ENCODE measurements at regions not wholly inside any gene's neighbourhood (a gene's known extent, or its start where the extent isn't known, plus 50 kb on each side); places are given as distances from the start of the nearest gene placed in this dataset.

- TF ChIP-seq IRF4 (IDR thresholded peaks at IDR 0.05; ENCODE audit: low read depth, low read length): no peak
- no peak for TF ChIP-seq TCF12 (IDR thresholded peaks at IDR 0.05; ENCODE audit: low read depth, low read length)
- no peak for TF ChIP-seq MEF2B (IDR thresholded peaks at IDR 0.05; ENCODE audit: partially characterized antibody, poor library complexity, severe bottlenecking)
- no peak for TF ChIP-seq LARP7 (IDR thresholded peaks at IDR 0.05)
- no peak for TF ChIP-seq BACH1 (IDR thresholded peaks at IDR 0.05; ENCODE audit: borderline replicate concordance)
- no peak for TF ChIP-seq ZNF622 (IDR thresholded peaks at IDR 0.05)
- TF ChIP-seq, protein P1, sequence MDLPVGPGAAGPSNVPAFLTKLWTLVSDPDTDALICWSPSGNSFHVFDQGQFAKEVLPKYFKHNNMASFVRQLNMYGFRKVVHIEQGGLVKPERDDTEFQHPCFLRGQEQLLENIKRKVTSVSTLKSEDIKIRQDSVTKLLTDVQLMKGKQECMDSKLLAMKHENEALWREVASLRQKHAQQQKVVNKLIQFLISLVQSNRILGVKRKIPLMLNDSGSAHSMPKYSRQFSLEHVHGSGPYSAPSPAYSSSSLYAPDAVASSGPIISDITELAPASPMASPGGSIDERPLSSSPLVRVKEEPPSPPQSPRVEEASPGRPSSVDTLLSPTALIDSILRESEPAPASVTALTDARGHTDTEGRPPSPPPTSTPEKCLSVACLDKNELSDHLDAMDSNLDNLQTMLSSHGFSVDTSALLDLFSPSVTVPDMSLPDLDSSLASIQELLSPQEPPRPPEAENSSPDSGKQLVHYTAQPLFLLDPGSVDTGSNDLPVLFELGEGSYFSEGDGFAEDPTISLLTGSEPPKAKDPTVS (IDR thresholded peaks at IDR 0.05; ENCODE audit: low read depth, low read length): no peak
- TF ChIP-seq PAX8 (IDR thresholded peaks at IDR 0.05): no peak
- TF ChIP-seq ZNF207 (IDR thresholded peaks at IDR 0.05; ENCODE audit: borderline replicate concordance): no peak
- no peak for TF ChIP-seq ZNF687 (IDR thresholded peaks at IDR 0.05)
- TF ChIP-seq SMC3 (IDR thresholded peaks at IDR 0.05; ENCODE audit: borderline replicate concordance, low read length): no peak
- no peak for TF ChIP-seq TAF1 (IDR thresholded peaks at IDR 0.05; ENCODE audit: borderline replicate concordance, low read depth, low read length)
- TF ChIP-seq, protein P2, sequence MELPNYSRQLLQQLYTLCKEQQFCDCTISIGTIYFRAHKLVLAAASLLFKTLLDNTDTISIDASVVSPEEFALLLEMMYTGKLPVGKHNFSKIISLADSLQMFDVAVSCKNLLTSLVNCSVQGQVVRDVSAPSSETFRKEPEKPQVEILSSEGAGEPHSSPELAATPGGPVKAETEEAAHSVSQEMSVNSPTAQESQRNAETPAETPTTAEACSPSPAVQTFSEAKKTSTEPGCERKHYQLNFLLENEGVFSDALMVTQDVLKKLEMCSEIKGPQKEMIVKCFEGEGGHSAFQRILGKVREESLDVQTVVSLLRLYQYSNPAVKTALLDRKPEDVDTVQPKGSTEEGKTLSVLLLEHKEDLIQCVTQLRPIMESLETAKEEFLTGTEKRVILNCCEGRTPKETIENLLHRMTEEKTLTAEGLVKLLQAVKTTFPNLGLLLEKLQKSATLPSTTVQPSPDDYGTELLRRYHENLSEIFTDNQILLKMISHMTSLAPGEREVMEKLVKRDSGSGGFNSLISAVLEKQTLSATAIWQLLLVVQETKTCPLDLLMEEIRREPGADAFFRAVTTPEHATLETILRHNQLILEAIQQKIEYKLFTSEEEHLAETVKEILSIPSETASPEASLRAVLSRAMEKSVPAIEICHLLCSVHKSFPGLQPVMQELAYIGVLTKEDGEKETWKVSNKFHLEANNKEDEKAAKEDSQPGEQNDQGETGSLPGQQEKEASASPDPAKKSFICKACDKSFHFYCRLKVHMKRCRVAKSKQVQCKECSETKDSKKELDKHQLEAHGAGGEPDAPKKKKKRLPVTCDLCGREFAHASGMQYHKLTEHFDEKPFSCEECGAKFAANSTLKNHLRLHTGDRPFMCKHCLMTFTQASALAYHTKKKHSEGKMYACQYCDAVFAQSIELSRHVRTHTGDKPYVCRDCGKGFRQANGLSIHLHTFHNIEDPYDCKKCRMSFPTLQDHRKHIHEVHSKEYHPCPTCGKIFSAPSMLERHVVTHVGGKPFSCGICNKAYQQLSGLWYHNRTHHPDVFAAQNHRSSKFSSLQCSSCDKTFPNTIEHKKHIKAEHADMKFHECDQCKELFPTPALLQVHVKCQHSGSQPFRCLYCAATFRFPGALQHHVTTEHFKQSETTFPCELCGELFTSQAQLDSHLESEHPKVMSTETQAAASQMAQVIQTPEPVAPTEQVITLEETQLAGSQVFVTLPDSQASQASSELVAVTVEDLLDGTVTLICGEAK (IDR thresholded peaks at IDR 0.05; ENCODE audit: borderline replicate concordance): no peak
- no peak for ATAC-seq
- Histone ChIP-seq H3K4me2 (ENCODE audit: control insufficient read depth, insufficient read depth) (no peak overlapping the region), H3K79me2 (ENCODE audit: control insufficient read depth, insufficient read depth, low read length) (no peaks in the 10 kb centered on the region), H3K27me3 (replicated peaks in 1 of 2; ENCODE audit: control insufficient read depth in 2 of 2, insufficient read depth in 2 of 2, low read length in 1 of 2) (no peaks in the 10 kb centered on the region), H3K36me3 (ENCODE audit: control insufficient read depth in 2 of 2, insufficient read depth in 2 of 2, low read length in 1 of 2) (no peaks in the 10 kb centered on the region), H3K4me3 (no peak overlapping the region), H3K4me1 (ENCODE audit: control insufficient read depth, insufficient read depth, low read length) (no peaks in the 10 kb centered on the region), H4K20me1 (ENCODE audit: control insufficient read depth, insufficient read depth) (no peaks in the 10 kb centered on the region), H2AFZ (ENCODE audit: control insufficient read depth, low read depth, low read length) (no peak overlapping the region), H3K9ac (ENCODE audit: control insufficient read depth, insufficient read depth, low read length) (no peak overlapping the region), H3K9me3 (replicated peaks; ENCODE audit: control insufficient read depth, insufficient read depth, low read length) (no peaks in the 10 kb centered on the region), H3K27ac (ENCODE audit: control insufficient read depth, insufficient read depth) (no peak overlapping the region)
- POLR2A ChIA-PET: no interaction called here
- SMC1A ChIA-PET (ENCODE audit: uncharacterized antibody, unreplicated experiment): no interaction called here
- RAD21 ChIA-PET (ENCODE audit: unreplicated experiment): no interaction called here
- BruUV-seq (replicated peaks): no TSS peak
- WGBS (ENCODE audit: insufficient coverage, insufficient replicate concordance, low lambda C conversion rate, missing lambda C conversion rate): 0% methylated on average over 1 of the region's 1 CpG
- CTCF ChIA-PET: no interaction called here
- intact Hi-C loops (cut with micrococcal nuclease; ENCODE audit: unreplicated experiment) (no loop called here), in situ Hi-C loops (cut with MboI) (no loop called here)
- no peak for FAIRE-seq
- no peak for DNase-seq (ENCODE audit: low read depth, low spot score)
These were observed 201.6 kb downstream of the HNRNPD start for GRCh38 chr4:82172186-82172585.

Data from GM12878 (cell line).